GM12878 (cell line): ENCODE measurements at regions not wholly inside any gene's neighbourhood (a gene's known extent, or its start where the extent isn't known, plus 50 kb on each side); places are given as distances from the start of the nearest gene placed in this dataset.

Source experiments
- ATAC-seq: fragments of 200-7000 bp; cut with Tn5 transposase; 3 replicates; pipeline ENCODE4 v1.9.1; 2020; ENCODE audit warnings: mild to moderate bottlenecking, moderate library complexity
- BruUV-seq: library from RNA; stranded (reverse); fragments of 400-500 nt; replicated peaks from 2 replicates; lab custom pipeline; 2021; lab: Mats Ljungman, UMichigan
- CTCF ChIA-PET: fragments of 300-600 bp; sonication (Branson Sonifier 250); formaldehyde crosslinking; extraction: SDS; loops from one replicate; lab custom pipeline; 2021; ENCODE audit warnings: inconsistent platforms; lab: Yijun Ruan, JAX
- POLR2A ChIA-PET: fragments of 350-600 bp; formaldehyde crosslinking; extraction: SDS; loops from one replicate; lab custom pipeline; 2021; ENCODE audit warnings: inconsistent platforms; lab: Charles Lee
- RAD21 ChIA-PET: fragments of 300-600 bp; sonication (Branson Sonifier 250); formaldehyde crosslinking; loops from one replicate; lab custom pipeline; 2023; ENCODE audit warnings: antibody characterized with exemption; ENCODE audit not compliant: unreplicated experiment; lab: Charles Lee
- SMC1A ChIA-PET: fragments of 300-600 bp; sonication (Branson Sonifier 250); formaldehyde crosslinking; loops from one replicate; lab custom pipeline; 2023; ENCODE audit not compliant: unreplicated experiment, uncharacterized antibody; lab: Charles Lee
- DNase-seq: peaks from one replicate; pipeline ENCODE4 v3.0.0-alpha.2; 2011; ENCODE audit warnings: low read depth, low spot score
- FAIRE-seq: peaks from 3 replicates; lab custom pipeline; 2011; peaks lifted over from hg19 to GRCh38; lab: Jason Lieb, UNC
- H2AFZ ChIP-seq: 2 replicates; pipeline ENCODE4 v1.6.0; 2011; ENCODE audit warnings: low read depth, low read length, control low read depth; ENCODE audit not compliant: control insufficient read depth
- H3K27ac ChIP-seq: 2 replicates; pipeline ENCODE4 v1.5.1; 2011; ENCODE audit warnings: control low read depth; ENCODE audit not compliant: control insufficient read depth, insufficient read depth
- H3K27me3 ChIP-seq, 2 experiments: replicated peaks in 1 of 2; 2 replicates each; pipeline versions ENCODE4 v1.6.0 to v1.6.1; 2011; ENCODE audit warnings: low read length in 1 of 2; ENCODE audit not compliant: control insufficient read depth in 2 of 2, insufficient read depth in 2 of 2
- H3K36me3 ChIP-seq, 2 experiments: 2 replicates each; pipeline ENCODE4 v1.5.1; 2011; ENCODE audit warnings: low read length in 1 of 2; ENCODE audit not compliant: control insufficient read depth in 2 of 2, insufficient read depth in 2 of 2
- H3K4me1 ChIP-seq: 2 replicates; pipeline ENCODE4 v1.6.1; 2011; ENCODE audit warnings: mild to moderate bottlenecking, low read length, moderate library complexity, mixed read lengths; ENCODE audit not compliant: control insufficient read depth, insufficient read depth
- H3K4me2 ChIP-seq: 2 replicates; pipeline ENCODE4 v1.6.0; 2011; ENCODE audit warnings: control low read depth; ENCODE audit not compliant: control insufficient read depth, insufficient read depth
- H3K4me3 ChIP-seq: fragments of 200-600 bp; sonication (generic); 2 replicates; pipeline ENCODE4 v1.5.1; 2016
- H3K79me2 ChIP-seq: 2 replicates; pipeline ENCODE4 v1.6.0; 2011; ENCODE audit warnings: low read length; ENCODE audit not compliant: control insufficient read depth, insufficient read depth
- H3K9ac ChIP-seq: 2 replicates; pipeline ENCODE4 v1.8.0; 2011; ENCODE audit warnings: low read length, control low read depth, mixed read lengths; ENCODE audit not compliant: control insufficient read depth, insufficient read depth
- H3K9me3 ChIP-seq: replicated peaks from 3 replicates; pipeline ENCODE4 v1.5.1; 2011; ENCODE audit warnings: mild to moderate bottlenecking, low read length; ENCODE audit not compliant: control insufficient read depth, insufficient read depth
- H4K20me1 ChIP-seq: 2 replicates; pipeline ENCODE4 v1.6.0; 2011; ENCODE audit not compliant: control insufficient read depth, insufficient read depth
- ASH2L ChIP-seq: fragments of 300-600, 200-600 bp; sonication (generic); IDR thresholded peaks from 2 replicates; pipeline ENCODE4 v1.6.1; 2017; ENCODE audit warnings: low read depth, mild to moderate bottlenecking, borderline replicate concordance
- GABPA ChIP-seq: IDR thresholded peaks from 2 replicates; pipeline ENCODE4 v1.6.1; 2014; ENCODE audit warnings: antibody characterized with exemption, low read depth, mild to moderate bottlenecking, inconsistent platforms
- MEF2B ChIP-seq: fragments of 450-650 bp; IDR thresholded peaks from 2 replicates; pipeline ENCODE4 v1.6.1; 2018; ENCODE audit warnings: mild to moderate bottlenecking, moderate library complexity; ENCODE audit not compliant: partially characterized antibody, poor library complexity, severe bottlenecking
- MTA3 ChIP-seq: IDR thresholded peaks from 2 replicates; pipeline ENCODE4 v1.6.1; 2012; ENCODE audit warnings: low read length, inconsistent platforms, borderline replicate concordance
- SMC3 ChIP-seq: IDR thresholded peaks from 2 replicates; pipeline ENCODE4 v1.6.1; 2011; ENCODE audit warnings: low read length, improper control_type of control experiment, borderline replicate concordance
- YY1 ChIP-seq: IDR thresholded peaks from 2 replicates; pipeline ENCODE4 v1.6.1; 2011; ENCODE audit warnings: low read depth, mild to moderate bottlenecking, low read length
- WGBS: methylation state at CpG from one replicate; pipeline ENCODE4 v1.1.6; 2016; ENCODE audit warnings: low lambda C conversion rate; ENCODE audit not compliant: insufficient replicate concordance, insufficient coverage; ENCODE audit errors: missing lambda C conversion rate; 5-methylcytosine and 5-hydroxymethylcytosine counted together
- in situ Hi-C: fragments of 300-500 bp; cut with MboI; formaldehyde crosslinking; loops from 9 replicates; pipeline ENCODE4 v1.14.3; 2018; ENCODE audit warnings: mixed read lengths
- intact Hi-C: fragments of 100-400 bp; cut with micrococcal nuclease; formaldehyde crosslinking; loops from one replicate; pipeline ENCODE4 v1.14.2; 2022; ENCODE audit not compliant: unreplicated experiment
- TF ChIP-seq, protein P1 (sequence below): fragments of 450-650 bp; formaldehyde crosslinking; IDR thresholded peaks from 2 replicates; pipeline ENCODE4 v1.5.0; 2022; ENCODE audit warnings: mild to moderate bottlenecking, missing genetic modification characterization
- TF ChIP-seq, protein P2 (sequence below): fragments of 450-650 bp; IDR thresholded peaks from 2 replicates; pipeline ENCODE4 v1.6.1; 2016; ENCODE audit warnings: mild to moderate bottlenecking

DNA sequence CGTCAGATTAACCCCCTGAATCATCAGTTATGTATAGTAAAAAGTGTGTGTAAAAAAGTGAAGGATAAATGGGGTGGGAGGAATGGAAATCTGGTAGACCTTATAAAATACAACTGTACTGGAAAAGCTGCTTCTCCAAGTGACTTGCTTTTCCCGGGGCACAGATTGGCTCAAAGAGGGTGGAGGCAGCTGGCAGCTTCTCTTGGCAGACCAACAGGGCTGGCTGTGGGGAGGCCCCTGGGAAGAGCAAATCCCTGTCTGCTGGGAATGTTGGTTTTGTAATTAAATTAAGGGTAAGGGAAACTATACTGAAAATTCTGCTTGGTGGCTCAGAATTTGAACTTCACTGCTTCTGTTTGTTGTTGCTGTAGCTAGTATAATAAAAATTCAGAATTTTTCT, 154.2 kb upstream of the DLX2 start:
- H4K20me1 ChIP-seq = no peaks in the 10 kb centered on the region
- no peak overlapping the region for H2AFZ ChIP-seq
- CTCF ChIA-PET = no interaction called here
- H3K4me2 ChIP-seq = no peak overlapping the region
- in situ Hi-C loops (no loop called here), intact Hi-C loops (no loop called here)
- SMC1A ChIA-PET = no interaction called here
- DNase-seq (no peak), FAIRE-seq (no peak), ATAC-seq (no peak)
- H3K9ac ChIP-seq = no peak overlapping the region
- no TSS peak for BruUV-seq
- H3K9me3 ChIP-seq = no peaks in the 10 kb centered on the region
- TF ChIP-seq MEF2B = no peak
- no peak for TF ChIP-seq ASH2L
- TF ChIP-seq MTA3 = no peak
- TF ChIP-seq, protein P1, sequence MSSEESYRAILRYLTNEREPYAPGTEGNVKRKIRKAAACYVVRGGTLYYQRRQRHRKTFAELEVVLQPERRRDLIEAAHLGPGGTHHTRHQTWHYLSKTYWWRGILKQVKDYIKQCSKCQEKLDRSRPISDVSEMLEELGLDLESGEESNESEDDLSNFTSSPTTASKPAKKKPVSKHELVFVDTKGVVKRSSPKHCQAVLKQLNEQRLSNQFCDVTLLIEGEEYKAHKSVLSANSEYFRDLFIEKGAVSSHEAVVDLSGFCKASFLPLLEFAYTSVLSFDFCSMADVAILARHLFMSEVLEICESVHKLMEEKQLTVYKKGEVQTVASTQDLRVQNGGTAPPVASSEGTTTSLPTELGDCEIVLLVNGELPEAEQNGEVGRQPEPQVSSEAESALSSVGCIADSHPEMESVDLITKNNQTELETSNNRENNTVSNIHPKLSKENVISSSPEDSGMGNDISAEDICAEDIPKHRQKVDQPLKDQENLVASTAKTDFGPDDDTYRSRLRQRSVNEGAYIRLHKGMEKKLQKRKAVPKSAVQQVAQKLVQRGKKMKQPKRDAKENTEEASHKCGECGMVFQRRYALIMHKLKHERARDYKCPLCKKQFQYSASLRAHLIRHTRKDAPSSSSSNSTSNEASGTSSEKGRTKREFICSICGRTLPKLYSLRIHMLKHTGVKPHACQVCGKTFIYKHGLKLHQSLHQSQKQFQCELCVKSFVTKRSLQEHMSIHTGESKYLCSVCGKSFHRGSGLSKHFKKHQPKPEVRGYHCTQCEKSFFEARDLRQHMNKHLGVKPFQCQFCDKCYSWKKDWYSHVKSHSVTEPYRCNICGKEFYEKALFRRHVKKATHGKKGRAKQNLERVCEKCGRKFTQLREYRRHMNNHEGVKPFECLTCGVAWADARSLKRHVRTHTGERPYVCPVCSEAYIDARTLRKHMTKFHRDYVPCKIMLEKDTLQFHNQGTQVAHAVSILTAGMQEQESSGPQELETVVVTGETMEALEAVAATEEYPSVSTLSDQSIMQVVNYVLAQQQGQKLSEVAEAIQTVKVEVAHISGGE (CRISPR knock-in tag) = no peak
- TF ChIP-seq GABPA = no peak
- TF ChIP-seq, protein P2, sequence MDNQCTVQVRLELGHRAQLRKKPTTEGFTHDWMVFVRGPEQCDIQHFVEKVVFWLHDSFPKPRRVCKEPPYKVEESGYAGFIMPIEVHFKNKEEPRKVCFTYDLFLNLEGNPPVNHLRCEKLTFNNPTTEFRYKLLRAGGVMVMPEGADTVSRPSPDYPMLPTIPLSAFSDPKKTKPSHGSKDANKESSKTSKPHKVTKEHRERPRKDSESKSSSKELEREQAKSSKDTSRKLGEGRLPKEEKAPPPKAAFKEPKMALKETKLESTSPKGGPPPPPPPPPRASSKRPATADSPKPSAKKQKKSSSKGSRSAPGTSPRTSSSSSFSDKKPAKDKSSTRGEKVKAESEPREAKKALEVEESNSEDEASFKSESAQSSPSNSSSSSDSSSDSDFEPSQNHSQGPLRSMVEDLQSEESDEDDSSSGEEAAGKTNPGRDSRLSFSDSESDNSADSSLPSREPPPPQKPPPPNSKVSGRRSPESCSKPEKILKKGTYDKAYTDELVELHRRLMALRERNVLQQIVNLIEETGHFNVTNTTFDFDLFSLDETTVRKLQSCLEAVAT = no peak
- TF ChIP-seq YY1 = no peak
- no peak for TF ChIP-seq SMC3
- H3K4me3 ChIP-seq = no peak overlapping the region
- WGBS = 0% methylated on average over 2 of the region's 2 CpGs
- no peaks in the 10 kb centered on the region for H3K4me1 ChIP-seq
- no peak overlapping the region for H3K27ac ChIP-seq
- H3K36me3 ChIP-seq = no peaks in the 10 kb centered on the region
- RAD21 ChIA-PET = no interaction called here
- H3K27me3 ChIP-seq = peaks cover 0 to 3% of the 10 kb centered on the region in 2 experiments; a peak in 1 of 4 replicates
- H3K79me2 ChIP-seq = no peaks in the 10 kb centered on the region
- POLR2A ChIA-PET = no interaction called here
